ENCODE measurements at regions not wholly inside any gene's neighbourhood (a gene's known extent, or its start where the extent isn't known, plus 50 kb on each side); places are given as distances from the start of the nearest gene placed in this dataset.

- H3K27ac ChIP-seq (ENCODE audit: low read depth, low read length), result no peak overlapping the region
- no peaks in the 10 kb centered on the region for H3K4me1 ChIP-seq (ENCODE audit: control insufficient read depth in 1 of 2, insufficient read depth in 2 of 2, low read length in 2 of 2)
- ATAC-seq, result no peak
- POLR2A ChIA-PET, result no interaction called here
- H3K79me2 ChIP-seq (ENCODE audit: insufficient read depth, low read length), result no peaks in the 10 kb centered on the region
- DNase-seq (ENCODE audit: low read depth, low spot score), result no peak
- H4K20me1 ChIP-seq (ENCODE audit: insufficient read depth), result no peaks in the 10 kb centered on the region
- no TSS peak for BruUV-seq (replicated peaks)
- H3K9me2 ChIP-seq (ENCODE audit: insufficient read depth), result no peaks in the 10 kb centered on the region
- H3K4me2 ChIP-seq (ENCODE audit: low read length), result no peak overlapping the region
- TF ChIP-seq SP1 (IDR thresholded peaks at IDR 0.05; ENCODE audit: low read depth) (no peak), POLR2A (IDR thresholded peaks at IDR 0.05; ENCODE audit: borderline replicate concordance, extremely low read depth, insufficient read depth, insufficient read length) (no peak), ZNF274 (IDR thresholded peaks at IDR 0.05; ENCODE audit: low read depth, low read length) (no peak), ZBTB33 (IDR thresholded peaks at IDR 0.05; ENCODE audit: extremely low read depth, insufficient replicate concordance, low read length) (no peak), SIN3A (IDR thresholded peaks at IDR 0.05; ENCODE audit: low read depth) (no peak), ZFX (IDR thresholded peaks at IDR 0.05) (no peak), CBX3 (IDR thresholded peaks at IDR 0.05; ENCODE audit: low read depth) (no peak)
- CTCF ChIA-PET, result no interaction called here
- no peak overlapping the region for H3K9ac ChIP-seq (ENCODE audit: low read length)
- no peaks in the 10 kb centered on the region for H3K9me3 ChIP-seq (ENCODE audit: control insufficient read depth in 1 of 2, insufficient read depth in 1 of 2, low read depth in 1 of 2, low read length in 2 of 2)
- H2AFZ ChIP-seq (ENCODE audit: low read depth, low read length, poor library complexity, severe bottlenecking), result no peak overlapping the region
- no peaks in the 10 kb centered on the region for H3K36me3 ChIP-seq (ENCODE audit: control insufficient read depth in 1 of 2, insufficient read depth in 2 of 2, low read length in 2 of 2)
- RAD21 ChIA-PET (ENCODE audit: low non-redundant PET in 1 of 2, low total read pairs in 2 of 2, uncharacterized antibody in 2 of 2, unreplicated experiment in 2 of 2), result no interaction called here
- intact Hi-C loops (cut with micrococcal nuclease), result no loop called here
- H3K27me3 ChIP-seq (ENCODE audit: insufficient read depth, low read length), result peaks cover 41% of the 10 kb centered on the region
- H3K4me3 ChIP-seq (replicated peaks in 1 of 2; ENCODE audit: low read depth in 1 of 2, low read length in 2 of 2), result no peak overlapping the region
These were observed 101.4 kb upstream of the DLX6 start for GRCh38 chr7:96903906-96904305.

- no peak for ATAC-seq
- ChIA-PET CTCF (no interaction called here), POLR2A (no interaction called here), RAD21 (ENCODE audit: low non-redundant PET in 1 of 2, low total read pairs in 2 of 2, uncharacterized antibody in 2 of 2, unreplicated experiment in 2 of 2) (no interaction called here)
- no peak for DNase-seq (ENCODE audit: low read depth, low spot score)
- TF ChIP-seq POLR2A (IDR thresholded peaks at IDR 0.05; ENCODE audit: borderline replicate concordance, extremely low read depth, insufficient read depth, insufficient read length) (no peak), YY1 (IDR thresholded peaks at IDR 0.05; ENCODE audit: extremely low read depth, insufficient replicate concordance, low read depth, low read length) (no peak), JUND (IDR thresholded peaks at IDR 0.05) (no peak), ZFX (IDR thresholded peaks at IDR 0.05) (no peak), TCF7L2 (IDR thresholded peaks at IDR 0.05; ENCODE audit: borderline replicate concordance, extremely low read depth, insufficient read depth, insufficient read length) (no peak), SIN3A (IDR thresholded peaks at IDR 0.05; ENCODE audit: low read depth) (no peak), EZH2phosphoT487 (IDR thresholded peaks at IDR 0.05; ENCODE audit: borderline replicate concordance) (no peak), EZH2 (IDR thresholded peaks at IDR 0.05) (no peak), ZNF274 (IDR thresholded peaks at IDR 0.05; ENCODE audit: low read depth, low read length) (no peak), CEBPB (IDR thresholded peaks at IDR 0.05; ENCODE audit: low read depth) (no peak), ATF3 (IDR thresholded peaks at IDR 0.05) (no peak), FOSL1 (IDR thresholded peaks at IDR 0.05; ENCODE audit: low read depth) (no peak), REST (IDR thresholded peaks at IDR 0.05; ENCODE audit: low read depth) (no peak)
- intact Hi-C loops (cut with micrococcal nuclease), result no loop called here
- Histone ChIP-seq H3K9me2 (ENCODE audit: insufficient read depth) (no peaks in the 10 kb centered on the region), H3K36me3 (ENCODE audit: control insufficient read depth in 1 of 2, insufficient read depth in 2 of 2, low read length in 2 of 2) (no peaks in the 10 kb centered on the region), H3K79me2 (ENCODE audit: insufficient read depth, low read length) (no peaks in the 10 kb centered on the region), H3K27me3 (ENCODE audit: insufficient read depth, low read length) (peaks cover 16% of the 10 kb centered on the region; the same call in 1 of the 2 replicates), H2AFZ (ENCODE audit: low read depth, low read length, poor library complexity, severe bottlenecking) (no peak overlapping the region), H3K4me1 (ENCODE audit: control insufficient read depth in 1 of 2, insufficient read depth in 2 of 2, low read length in 2 of 2) (no peaks in the 10 kb centered on the region), H3K27ac (ENCODE audit: low read depth, low read length) (no peak overlapping the region), H4K20me1 (ENCODE audit: insufficient read depth) (no peaks in the 10 kb centered on the region), H3K4me3 (replicated peaks in 1 of 2; ENCODE audit: low read depth in 1 of 2, low read length in 2 of 2) (no peak overlapping the region), H3K9me3 (ENCODE audit: control insufficient read depth in 1 of 2, insufficient read depth in 1 of 2, low read depth in 1 of 2, low read length in 2 of 2) (no peaks in the 10 kb centered on the region), H3K4me2 (ENCODE audit: low read length) (no peak overlapping the region), H3K9ac (ENCODE audit: low read length) (no peak overlapping the region)
- no TSS peak for BruUV-seq (replicated peaks)
These were observed 94.9 kb upstream of the DLX6 start for GRCh38 chr7:96910486-96910885.
